Adipose tissue (tissue), 3 donors: ENCODE measurements at regions not wholly inside any gene's neighbourhood (a gene's known extent, or its start where the extent isn't known, plus 50 kb on each side); places are given as distances from the start of the nearest gene placed in this dataset.

Experiments used
- H3K27ac ChIP-seq: one replicate; pipeline ENCODE4 v1.5.1; 2013; ENCODE audit warnings: low read depth, low read length
- WGBS, 3 donors: extraction: QIAGEN DNeasy Blood & Tissue Kit; methylation state at CpG; one replicate each; pipeline ENCODE4 v1.1.7; 2013; 5-methylcytosine and 5-hydroxymethylcytosine counted together
- donor health status: healthy with polysubstance abuse.
- donor health status: Bipolar disorder and iron deficiency.
- donor health status: healthy.

DNA sequence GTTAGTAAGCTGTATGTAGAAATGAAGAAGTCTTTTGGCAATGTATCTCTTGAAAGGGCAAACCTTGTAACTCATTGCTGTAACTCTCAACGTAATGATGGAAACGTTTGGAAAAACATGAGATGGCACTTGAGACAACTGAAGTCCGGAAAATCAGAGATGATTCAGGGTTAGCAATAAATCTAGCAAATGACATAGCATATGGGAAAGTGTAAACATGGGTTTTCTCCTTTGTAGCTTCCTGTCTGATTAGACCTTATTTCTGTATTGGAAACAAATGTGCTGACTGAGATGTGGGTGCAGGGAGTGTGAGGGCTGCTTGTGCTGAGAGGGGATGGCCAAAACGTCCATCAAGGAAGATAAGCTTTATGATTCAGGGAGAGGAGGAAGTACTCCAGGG lies 110.7 kb upstream of the FAM20A start:
- no peak overlapping the region for H3K27ac ChIP-seq
- WGBS, 3 donors, result 47 to 62% (median 57%) methylated on average over 4 of the region's 4 CpGs

- no peak overlapping the region for H3K27ac ChIP-seq
- 90 to 98% (median 91%) methylated on average over 1 of the region's 1 CpG for WGBS, 3 donors
Observed at GRCh38 chr17:68710976-68711375, 109.8 kb upstream of the FAM20A start.

- H3K27ac ChIP-seq, result no peak overlapping the region
- 53 to 67% (median 60%) methylated on average over 11 of the region's 11 CpGs for WGBS, 3 donors
Observed at GRCh38 chr17:68710035-68710780, 109.0 kb upstream of the FAM20A start.

GRCh38 chr17:68709461-68709860 lies 108.3 kb upstream of the FAM20A start:
- 78 to 92% (median 91%) methylated on average over 6 of the region's 6 CpGs for WGBS, 3 donors
- no peak overlapping the region for H3K27ac ChIP-seq

DNA sequence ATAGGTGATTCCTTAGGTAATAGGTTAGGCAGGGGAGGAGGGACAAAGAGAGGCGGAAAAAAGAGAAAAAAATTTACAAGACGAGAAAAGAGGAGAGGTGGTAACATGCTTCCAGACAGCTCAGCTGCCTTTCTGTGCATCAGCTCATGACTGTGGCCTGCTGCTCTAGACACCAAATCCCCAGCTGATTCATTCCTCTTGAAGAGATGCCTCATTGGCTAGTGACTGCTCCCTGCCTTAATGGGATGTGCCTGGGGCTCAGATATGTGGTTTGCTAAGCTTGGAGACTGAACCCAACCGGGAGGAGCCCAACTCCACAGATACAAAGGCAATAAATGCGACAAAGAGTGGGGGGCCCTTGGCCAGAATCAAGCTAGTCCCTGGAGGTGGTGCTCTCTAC lies 105.9 kb upstream of the FAM20A start:
- 73 to 81% (median 80%) methylated on average over 4 of the region's 4 CpGs for WGBS, 3 donors
- no peak overlapping the region for H3K27ac ChIP-seq

- no peak overlapping the region for H3K27ac ChIP-seq
- WGBS, 3 donors, result 49 to 67% (median 51%) methylated on average over 5 of the region's 5 CpGs
Observed at GRCh38 chr17:68706356-68706920, 105.3 kb upstream of the FAM20A start.

DNA sequence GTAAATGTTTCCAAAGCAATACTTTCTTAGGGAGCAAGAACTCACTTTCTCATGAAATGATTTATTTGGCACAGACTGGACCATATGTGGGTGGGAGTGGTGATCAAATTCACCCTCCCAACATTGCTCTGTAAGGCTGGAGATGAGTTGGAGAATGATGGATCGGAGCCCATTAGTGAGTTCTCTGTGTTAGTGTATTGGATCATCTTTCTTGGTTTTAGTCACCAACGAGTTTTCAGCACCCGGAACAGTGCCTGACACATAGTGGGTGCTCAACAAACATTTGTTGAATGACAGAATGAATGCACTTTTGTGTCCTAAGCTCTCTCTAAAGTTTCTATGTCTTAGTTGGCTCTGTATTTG lies 104.5 kb upstream of the FAM20A start:
- H3K27ac ChIP-seq, result no peak overlapping the region
- 62 to 73% (median 65%) methylated on average over 3 of the region's 3 CpGs for WGBS, 3 donors

DNA sequence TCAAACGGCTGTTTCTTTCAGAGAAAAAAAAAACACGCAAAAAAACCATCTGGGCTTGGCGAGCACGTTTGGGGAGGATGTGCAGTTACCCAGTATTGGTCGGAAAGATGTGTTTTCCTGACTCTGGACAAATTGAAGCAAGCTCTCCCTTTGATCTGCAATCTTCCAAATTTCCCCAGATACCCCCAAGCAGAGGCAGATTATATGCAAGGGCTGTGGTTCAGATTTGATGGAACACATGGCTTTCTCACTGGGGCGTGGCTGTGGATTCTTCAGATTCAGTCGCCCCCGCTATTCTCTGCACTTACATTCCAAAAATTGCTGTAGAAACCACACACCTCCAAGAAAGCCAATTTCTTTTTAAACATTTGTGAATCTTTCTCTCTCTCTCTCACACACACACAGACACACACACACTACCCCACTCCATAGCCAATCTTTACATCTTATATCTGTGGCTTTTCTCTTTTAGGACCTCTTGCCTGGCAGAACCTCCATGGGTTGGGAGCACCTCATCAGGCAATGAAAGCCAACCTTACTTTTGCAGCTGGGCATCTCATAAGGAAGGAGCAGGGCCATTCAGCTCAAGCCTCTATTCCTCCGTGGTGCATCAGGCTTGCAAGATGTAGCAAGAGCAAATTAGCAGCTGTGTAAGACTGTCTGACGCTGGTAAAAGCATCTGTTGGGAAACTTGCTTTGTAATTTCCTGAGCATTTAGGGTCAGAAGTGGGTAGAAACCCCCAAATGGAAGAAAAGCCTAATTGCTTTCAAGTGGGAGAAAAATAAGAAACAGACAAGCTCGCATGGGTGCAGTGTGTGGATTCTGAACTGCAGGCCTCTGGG lies 103.9 kb upstream of the FAM20A start:
- 50 to 78% (median 54%) methylated on average over 11 of the region's 11 CpGs for WGBS, 3 donors
- H3K27ac ChIP-seq, result no peak overlapping the region

GRCh38 chr17:68701046-68701445 lies 99.9 kb upstream of the FAM20A start:
- WGBS, 3 donors, result 48 to 61% (median 51%) methylated on average over 2 of the region's 2 CpGs
- H3K27ac ChIP-seq, result no peak overlapping the region

GRCh38 chr17:68700421-68700820 lies 99.3 kb upstream of the FAM20A start:
- WGBS, 3 donors, result 49 to 81% (median 55%) methylated on average over 4 of the region's 4 CpGs
- H3K27ac ChIP-seq, result no peak overlapping the region

GRCh38 chr17:68699936-68700335 lies 98.8 kb upstream of the FAM20A start:
- 64 to 86% (median 81%) methylated on average over 6 of the region's 6 CpGs for WGBS, 3 donors
- no peak overlapping the region for H3K27ac ChIP-seq

GRCh38 chr17:68698746-68699145 lies 97.6 kb upstream of the FAM20A start:
- WGBS, 3 donors, result 20 to 28% (median 23%) methylated on average over 3 of the region's 3 CpGs
- no peak overlapping the region for H3K27ac ChIP-seq

DNA sequence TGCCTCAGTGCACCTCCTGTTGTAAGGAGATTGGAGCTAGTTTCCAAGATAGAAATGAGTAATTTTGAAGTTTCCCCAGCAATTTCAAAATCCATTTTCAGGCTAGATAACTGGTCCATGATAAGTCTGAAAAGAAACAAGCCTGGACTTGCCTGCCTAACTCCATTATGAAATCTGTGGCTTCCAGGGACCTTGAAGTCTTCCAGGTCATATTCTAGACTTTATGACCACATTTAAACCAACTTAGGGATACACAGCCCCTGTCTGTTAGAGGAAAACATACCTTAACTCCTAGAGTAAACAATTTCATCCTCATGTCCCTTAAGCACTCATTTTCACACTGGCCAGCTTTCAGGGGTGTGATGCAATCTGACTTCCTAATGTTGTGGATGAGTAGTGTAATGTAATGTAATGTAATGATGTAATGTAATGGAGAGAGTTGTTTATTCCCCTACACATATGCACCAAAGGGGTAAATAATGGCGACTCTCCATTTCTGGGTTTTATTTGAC lies 96.7 kb upstream of the FAM20A start:
- H3K27ac ChIP-seq, result no peak overlapping the region
- 48 to 75% (median 64%) methylated on average over 1 of the region's 1 CpG for WGBS, 3 donors

- no peak overlapping the region for H3K27ac ChIP-seq
- WGBS, 3 donors, result 90 to 98% (median 95%) methylated on average over 2 of the region's 2 CpGs
Observed at GRCh38 chr17:68695659-68696058, 94.5 kb upstream of the FAM20A start.

DNA sequence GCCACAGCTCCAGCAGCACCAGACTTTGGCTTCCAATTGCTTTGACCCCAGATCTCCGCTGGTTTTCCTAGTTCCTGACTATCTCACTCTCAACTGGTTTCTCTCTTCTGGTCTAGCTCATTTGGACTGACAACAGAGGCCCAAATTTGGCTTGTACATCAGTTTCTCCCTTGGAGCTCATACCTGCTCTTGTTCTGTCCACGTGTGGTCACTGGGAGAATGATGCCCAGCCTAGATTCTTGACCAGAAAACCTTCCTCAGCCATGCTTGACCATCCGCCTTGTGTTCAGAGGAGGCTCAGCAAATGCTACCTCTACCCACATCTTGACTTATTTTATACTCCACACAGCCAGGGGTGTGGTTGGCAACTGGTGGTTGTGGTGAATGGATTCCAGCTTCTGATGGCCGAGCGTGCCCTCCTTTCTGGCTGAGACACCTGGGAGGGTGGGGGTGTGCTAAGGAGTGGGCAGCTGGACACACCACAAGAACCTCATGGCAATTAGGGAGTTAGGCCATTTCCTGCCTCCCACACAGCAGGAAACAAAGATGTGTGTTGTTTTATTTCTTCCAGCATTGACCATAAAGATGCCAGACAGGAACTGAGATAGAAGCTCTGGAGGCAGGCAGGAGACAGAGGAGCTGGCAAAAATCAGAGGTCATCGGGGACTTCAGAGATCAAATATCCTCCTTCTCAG lies 93.8 kb upstream of the FAM20A start:
- no peak overlapping the region for H3K27ac ChIP-seq
- 77 to 86% (median 81%) methylated on average over 6 of the region's 6 CpGs for WGBS, 3 donors

GRCh38 chr17:68693896-68694295 lies 92.7 kb upstream of the FAM20A start:
- 92 to 95% (median 94%) methylated on average over 8 of the region's 8 CpGs for WGBS, 3 donors
- H3K27ac ChIP-seq, result no peak overlapping the region

DNA sequence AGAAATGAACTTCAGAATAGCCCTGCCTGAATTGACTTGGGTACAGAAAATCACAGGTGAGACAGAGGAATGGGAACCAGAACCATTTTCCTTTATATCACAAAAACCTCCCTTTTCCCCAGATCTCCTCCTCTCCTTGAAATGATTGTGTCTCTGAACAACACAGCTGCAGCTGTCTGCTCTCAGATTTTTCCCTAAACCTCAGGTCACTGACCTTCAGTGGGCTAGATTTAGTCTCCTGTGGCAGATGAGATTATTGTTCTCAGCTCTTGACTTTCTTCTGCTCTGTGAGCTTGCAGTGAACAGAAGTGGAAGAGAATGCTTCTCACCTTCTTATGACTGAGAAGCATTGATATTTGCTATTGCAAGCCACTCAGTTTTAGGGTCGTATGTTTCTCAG lies 92.3 kb upstream of the FAM20A start:
- WGBS, 3 donors, result 64 to 87% (median 85%) methylated on average over 1 of the region's 1 CpG

GRCh38 chr17:68686108-68686988 lies 85.2 kb upstream of the FAM20A start:
- no peak overlapping the region for H3K27ac ChIP-seq
- 82 to 91% (median 84%) methylated on average over 10 of the region's 10 CpGs for WGBS, 3 donors

More for the DNA sequence above, 92.3 kb upstream of the FAM20A start:
- H3K27ac ChIP-seq, result no peak overlapping the region
